CD4-positive, CD25-positive, alpha-beta regulatory T cell (primary cell): ENCODE measurements at regions not wholly inside any gene's neighbourhood (a gene's known extent, or its start where the extent isn't known, plus 50 kb on each side); places are given as distances from the start of the nearest gene placed in this dataset.

Source experiments
- ATAC-seq, 2 donors: fragments of 150-1000 bp; cut with Tn5 transposase; one replicate each; pipeline ENCODE4 v1.10.0; 2021; ENCODE audit warnings: low read depth in 2 of 2, moderate number of reproducible peaks in 2 of 2, moderate library complexity in 1 of 2
- DNase-seq, 3 donors: peaks; one replicate each; pipeline versions ENCODE4 v3.0.0 to v3.0.0-alpha.2; 2012 to 2022; ENCODE audit warnings: mixed read lengths in 1 of 3
- H3K27ac ChIP-seq: one replicate; pipeline ENCODE4 v1.7.0; 2013; ENCODE audit warnings: mild to moderate bottlenecking, low read length; ENCODE audit not compliant: insufficient read depth, poor library complexity, severe bottlenecking
- H3K27me3 ChIP-seq: one replicate; pipeline ENCODE4 v1.7.0; 2013; ENCODE audit warnings: low read length; ENCODE audit not compliant: control insufficient read depth, insufficient read depth
- H3K36me3 ChIP-seq: one replicate; pipeline ENCODE4 v1.7.0; 2013; ENCODE audit warnings: mild to moderate bottlenecking, low read length, moderate library complexity; ENCODE audit not compliant: control insufficient read depth, insufficient read depth
- H3K4me1 ChIP-seq: 2 replicates; pipeline ENCODE4 v1.7.0; 2013; ENCODE audit warnings: mild to moderate bottlenecking, low read length; ENCODE audit not compliant: insufficient read depth, control insufficient read depth, poor library complexity, severe bottlenecking
- H3K4me3 ChIP-seq: one replicate; pipeline ENCODE4 v1.7.0; 2013; ENCODE audit warnings: low read depth, mild to moderate bottlenecking, low read length, moderate library complexity
- H3K9me3 ChIP-seq, 2 experiments: 1 replicate in 1 of 2; 2 replicates in 1 of 2; pipeline ENCODE4 v1.7.0; 2013; ENCODE audit warnings: low read length in 2 of 2, mild to moderate bottlenecking in 1 of 2, moderate library complexity in 1 of 2; ENCODE audit not compliant: control insufficient read depth in 2 of 2
- H3K27ac Mint-ChIP-seq, 3 donors: one replicate each; pipeline ENCODE4 v1.8.0; 2020 to 2022; ENCODE audit warnings: mild to moderate bottlenecking in 3 of 3, mixed read lengths in 3 of 3, moderate library complexity in 2 of 3
- H3K27me3 Mint-ChIP-seq: one replicate; pipeline ENCODE4 v1.8.0; 2022; ENCODE audit warnings: mild to moderate bottlenecking, mixed read lengths
- H3K36me3 Mint-ChIP-seq: one replicate; pipeline ENCODE4 v1.8.0; 2020; ENCODE audit warnings: mixed read lengths
- H3K4me1 Mint-ChIP-seq, 4 donors: one replicate each; pipeline ENCODE4 v1.8.0; 2020 to 2022; ENCODE audit warnings: mixed read lengths in 4 of 4, mild to moderate bottlenecking in 1 of 4
- H3K4me3 Mint-ChIP-seq, 4 donors: one replicate each; pipeline ENCODE4 v1.8.0; 2020 to 2022; ENCODE audit warnings: mild to moderate bottlenecking in 4 of 4, mixed read lengths in 4 of 4, moderate library complexity in 3 of 4
- H3K9me3 Mint-ChIP-seq, 7 donors: one replicate each; pipeline ENCODE4 v1.8.0; 2020 to 2022; ENCODE audit warnings: mixed read lengths in 7 of 7, mild to moderate bottlenecking in 3 of 7, moderate library complexity in 2 of 7

GRCh38 chr9:114733816-114734215, 51.8 kb upstream of the TEX48 start:
- Histone ChIP-seq H3K4me1 (peaks cover 10% of the 10 kb centered on the region), H3K27ac (no peak overlapping the region), H3K4me3 (no peak overlapping the region), H3K9me3 (no peaks in the 10 kb centered on the region), H3K27me3 (no peaks in the 10 kb centered on the region), H3K36me3 (no peaks in the 10 kb centered on the region)
- H3K4me1 Mint-ChIP-seq = peaks cover 7 to 41% (median 28%) of the 10 kb centered on the region in 4 donors
- DNase-seq (no peak), ATAC-seq (no peak)
- H3K27me3 Mint-ChIP-seq = peaks cover 12% of the 10 kb centered on the region
- peaks cover 0 to 1% (median 0%) of the 10 kb centered on the region in 7 donors for H3K9me3 Mint-ChIP-seq
- H3K4me3 Mint-ChIP-seq = no peak overlapping the region
- no peaks in the 10 kb centered on the region for H3K36me3 Mint-ChIP-seq
- H3K27ac Mint-ChIP-seq = peak overlapping the region in 1 of 3 donors; percentile 87

- no peak overlapping the region for H3K27ac Mint-ChIP-seq
- H3K27me3 Mint-ChIP-seq = peaks cover 12% of the 10 kb centered on the region
- DNase-seq (no peak), ATAC-seq (no peak)
- peaks cover 4 to 31% (median 23%) of the 10 kb centered on the region in 4 donors for H3K4me1 Mint-ChIP-seq
- H3K36me3 Mint-ChIP-seq = no peaks in the 10 kb centered on the region
- Histone ChIP-seq H3K4me3 (no peak overlapping the region), H3K27ac (no peak overlapping the region), H3K36me3 (no peaks in the 10 kb centered on the region), H3K27me3 (no peaks in the 10 kb centered on the region), H3K4me1 (peaks cover 10% of the 10 kb centered on the region), H3K9me3 (no peaks in the 10 kb centered on the region)
- no peak overlapping the region for H3K4me3 Mint-ChIP-seq
- H3K9me3 Mint-ChIP-seq = peaks cover 0 to 5% (median 0%) of the 10 kb centered on the region in 7 donors
Observed at GRCh38 chr9:114732823-114733222, 50.8 kb upstream of the TEX48 start.
